HG03064 (cell line): ENCODE measurements at regions not wholly inside any gene's neighbourhood (a gene's known extent, or its start where the extent isn't known, plus 50 kb on each side); places are given as distances from the start of the nearest gene placed in this dataset.
"Not testable (repeated sequence)": the region's sequence is repeated elsewhere in the genome, so short reads cannot be mapped to it uniquely, and the experiment has no call there.

Experiments used
- ATAC-seq: cut with Tn5 transposase; IDR thresholded peaks from one replicate; pipeline ENCODE4 v1.9.1; 2021; ENCODE audit warnings: low read depth; ENCODE audit not compliant: unreplicated experiment

DNA sequence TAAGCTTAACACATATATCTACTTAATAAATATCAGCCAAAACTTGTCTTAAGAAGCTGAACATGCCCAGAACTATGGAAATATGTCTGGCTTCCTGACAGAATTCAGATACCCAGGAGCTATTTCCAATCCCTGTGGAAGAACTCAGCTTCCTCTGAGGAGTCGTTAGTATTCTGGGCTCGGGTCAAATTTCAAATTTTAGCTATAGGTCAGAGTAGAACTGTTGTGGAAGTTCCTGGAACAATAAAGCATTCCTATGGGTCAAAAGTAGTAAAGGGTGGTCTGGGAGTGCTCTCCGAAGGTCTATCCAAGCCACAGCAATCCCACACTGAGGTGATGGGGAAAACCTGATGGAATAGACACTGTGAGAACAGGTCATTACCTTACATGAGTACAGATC lies 342.7 kb upstream of the CHST9 start:
- no peak for ATAC-seq

DNA sequence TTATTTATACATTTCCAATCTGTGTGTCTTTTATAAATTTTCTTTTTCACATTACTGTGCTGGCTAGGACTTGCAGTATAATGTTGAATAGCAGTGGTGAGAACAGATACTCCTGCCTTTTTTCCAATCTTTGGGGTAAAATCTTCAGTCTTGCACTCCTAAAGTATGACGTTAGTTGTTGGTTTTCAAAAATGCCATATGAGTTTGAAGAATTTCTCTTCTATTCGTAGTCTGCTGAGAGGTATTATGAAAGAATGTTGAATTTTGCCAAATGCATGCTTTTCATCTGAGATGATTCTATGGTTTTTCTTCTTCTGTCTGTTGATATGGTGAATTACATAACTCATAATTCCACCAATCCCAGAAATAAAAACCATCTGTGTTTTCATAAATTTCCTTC lies 335.3 kb upstream of the CHST9 start:
- ATAC-seq: no peak

DNA sequence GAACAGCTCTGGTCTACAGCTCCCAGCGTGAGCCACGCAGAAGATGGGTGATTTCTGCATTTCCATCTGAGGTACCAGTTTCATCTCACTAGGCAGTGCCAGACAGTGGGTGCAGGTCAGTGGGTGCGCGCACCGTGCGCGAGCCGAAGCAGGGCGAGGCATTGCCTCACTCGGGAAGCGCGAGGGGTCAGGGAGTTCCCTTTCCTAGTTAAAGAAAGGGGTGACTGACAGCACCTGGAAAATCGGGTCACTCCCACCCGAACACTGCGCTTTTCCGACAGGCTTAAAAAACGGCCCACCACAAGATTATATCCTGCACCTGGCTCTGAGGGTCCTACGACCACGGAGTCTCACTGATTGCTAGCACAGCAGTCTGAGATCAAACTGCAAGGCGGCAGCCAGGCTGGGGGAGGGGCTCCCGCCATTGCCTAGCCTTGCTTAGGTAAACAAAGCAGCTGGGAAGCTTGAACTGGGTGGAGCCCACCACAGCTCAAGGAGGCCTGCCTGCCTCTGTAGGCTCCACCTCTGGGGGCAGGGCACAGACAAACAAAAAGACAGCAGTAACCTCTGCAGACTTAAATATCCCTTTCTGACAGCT lies 325.0 kb upstream of the CHST9 start:
- not testable (repeated sequence) for ATAC-seq

DNA sequence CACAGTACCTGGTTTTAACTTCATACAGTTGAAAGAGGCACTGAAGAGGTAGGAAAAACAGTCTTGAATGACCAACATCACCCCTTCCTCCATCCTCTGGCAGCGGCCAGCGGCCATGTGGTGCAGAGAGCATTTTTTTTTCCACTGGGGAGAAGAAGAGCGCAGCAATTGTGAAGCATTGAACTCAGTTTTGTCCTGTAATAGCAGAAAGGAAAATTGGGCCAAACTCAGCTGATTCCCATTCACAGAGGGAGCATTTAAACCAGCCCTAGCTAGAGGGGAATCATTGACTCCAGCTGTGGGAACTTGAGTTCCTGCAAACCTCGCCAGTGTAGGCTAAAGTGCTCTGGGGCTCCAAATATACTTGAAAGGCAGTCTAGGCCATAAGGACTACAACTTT lies 316.6 kb upstream of the CHST9 start:
- ATAC-seq: no peak

DNA sequence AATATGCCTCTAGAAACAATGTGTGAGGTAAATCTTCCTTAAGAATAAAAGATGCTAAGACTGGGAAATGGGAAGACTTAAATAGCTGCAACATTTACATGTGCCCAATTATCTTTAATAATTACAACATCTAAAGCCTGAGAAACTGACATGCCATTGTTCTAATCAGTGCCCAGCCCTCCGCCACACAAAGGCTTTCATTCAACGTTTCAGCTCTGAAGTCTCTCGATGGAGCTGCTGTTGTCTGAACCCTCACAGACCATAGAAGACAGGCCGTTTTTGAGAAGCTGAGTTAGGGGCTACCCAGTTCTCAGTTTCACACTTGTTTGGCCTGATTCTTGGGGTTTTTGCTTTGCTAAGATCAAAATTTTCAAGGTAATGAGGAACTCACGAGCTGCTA lies 315.4 kb upstream of the CHST9 start:
- no peak for ATAC-seq

DNA sequence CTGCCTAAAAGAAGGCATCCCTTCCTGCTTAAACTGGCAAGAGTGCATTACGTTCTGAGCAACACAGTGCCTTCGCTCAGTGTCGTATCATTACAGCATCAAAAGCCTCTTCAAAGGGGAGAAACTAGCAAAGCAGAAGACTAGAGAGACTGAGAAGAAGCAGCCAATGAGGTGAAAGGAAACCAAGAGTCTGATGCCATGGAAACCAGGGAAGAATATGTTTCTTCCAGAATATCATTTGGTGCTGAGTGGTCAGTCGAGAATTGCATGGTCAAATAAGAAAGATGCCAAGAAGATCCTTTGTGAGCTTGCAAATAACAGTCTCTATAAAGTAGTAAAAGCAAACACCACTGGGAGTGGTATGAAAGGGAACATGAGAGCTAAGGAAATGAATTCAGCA lies 312.1 kb upstream of the CHST9 start:
- ATAC-seq: no peak

DNA sequence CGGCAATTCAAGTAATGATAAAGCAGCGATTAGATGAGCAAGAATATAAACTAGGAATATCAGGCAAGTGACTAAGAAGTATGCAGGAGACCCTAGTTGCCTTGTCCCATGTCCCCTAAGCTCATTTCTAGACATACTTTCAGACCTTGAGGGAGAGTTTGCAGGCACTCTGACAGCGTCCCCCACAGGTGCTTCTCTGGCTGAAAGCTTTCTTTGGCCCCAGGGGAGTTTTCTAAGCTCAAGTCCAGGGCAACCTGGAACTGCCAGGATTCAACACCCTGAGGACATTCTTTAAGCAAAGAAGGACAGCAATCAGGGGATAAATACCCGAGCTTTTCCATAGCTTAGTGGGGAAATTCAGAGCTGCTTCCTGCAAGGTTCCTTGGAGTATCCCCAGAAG lies 308.1 kb upstream of the CHST9 start:
- ATAC-seq: no peak

DNA sequence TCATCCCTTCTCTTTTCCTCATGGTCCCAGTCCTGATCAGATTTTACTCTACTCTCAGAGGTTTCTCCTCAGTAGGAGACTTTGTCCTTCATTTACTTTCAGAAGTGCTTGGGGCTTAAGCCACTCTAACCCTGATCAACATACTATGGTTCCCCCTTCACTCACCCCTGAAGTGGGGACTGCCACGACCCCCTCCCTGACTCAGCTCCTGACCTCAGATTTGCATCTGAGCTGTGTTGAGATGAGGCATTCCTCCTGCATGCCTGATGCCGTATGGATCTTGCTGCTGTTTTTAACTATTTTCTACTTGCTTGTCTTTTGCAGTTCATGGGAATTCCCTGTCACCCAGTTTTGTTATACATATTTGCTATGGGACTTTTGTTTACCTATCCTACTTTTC lies 306.7 kb upstream of the CHST9 start:
- ATAC-seq: no peak

DNA sequence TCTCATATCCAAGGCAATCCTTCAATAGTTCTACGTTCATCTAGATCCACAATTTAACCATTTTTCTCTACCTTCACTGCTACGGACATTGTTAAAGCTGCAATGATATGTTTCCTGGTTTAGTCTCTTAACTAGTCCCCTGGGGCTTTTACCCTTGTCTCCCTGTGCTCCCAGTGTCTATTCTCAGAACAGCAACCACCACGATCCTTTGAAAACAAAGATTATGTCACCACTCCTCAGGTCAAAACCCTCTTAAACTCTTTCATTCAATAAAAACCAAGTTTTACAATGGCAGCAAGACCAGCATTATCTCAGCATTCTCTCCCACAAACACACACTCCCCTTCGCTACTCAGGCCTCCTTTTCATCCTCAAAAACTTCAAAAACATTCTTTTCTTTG lies 298.2 kb upstream of the CHST9 start:
- no peak for ATAC-seq

DNA sequence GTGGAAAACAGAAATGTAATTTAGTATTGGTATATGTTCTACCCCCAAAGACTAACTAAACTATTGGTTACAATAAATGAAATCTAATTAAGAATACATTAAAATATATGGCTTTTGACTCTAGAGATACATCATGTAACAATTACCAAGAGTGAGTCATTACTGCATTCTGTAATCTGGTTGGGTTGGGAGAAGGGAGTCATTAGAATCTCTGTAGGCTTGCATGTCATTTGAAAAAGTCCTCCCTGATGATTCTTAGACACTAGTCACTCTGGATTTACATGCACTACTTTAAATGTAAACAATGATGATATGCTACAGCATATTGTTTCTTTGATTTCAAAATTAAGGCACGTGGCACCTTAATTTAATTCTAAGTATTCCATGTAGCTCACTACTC lies 293.4 kb upstream of the CHST9 start:
- ATAC-seq: no peak

DNA sequence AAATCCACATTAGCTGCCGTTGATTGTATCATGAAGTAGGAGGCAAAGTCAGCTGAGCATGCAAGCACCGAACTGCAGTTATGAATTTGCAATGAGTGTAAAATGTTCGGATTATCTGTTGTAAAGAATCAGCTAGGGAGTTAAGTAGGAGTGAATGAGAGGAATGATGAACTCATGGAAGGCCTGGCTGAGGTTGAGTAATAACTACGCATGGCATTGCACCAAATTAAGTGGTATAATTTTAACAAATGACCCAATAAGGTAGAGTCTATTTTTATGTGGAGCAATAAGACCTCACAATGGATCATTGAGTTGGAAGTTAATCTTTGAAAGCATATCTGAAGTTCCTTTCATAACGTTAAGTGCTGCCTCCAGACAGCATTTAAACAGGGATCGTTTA lies 288.2 kb upstream of the CHST9 start:
- ATAC-seq: no peak

DNA sequence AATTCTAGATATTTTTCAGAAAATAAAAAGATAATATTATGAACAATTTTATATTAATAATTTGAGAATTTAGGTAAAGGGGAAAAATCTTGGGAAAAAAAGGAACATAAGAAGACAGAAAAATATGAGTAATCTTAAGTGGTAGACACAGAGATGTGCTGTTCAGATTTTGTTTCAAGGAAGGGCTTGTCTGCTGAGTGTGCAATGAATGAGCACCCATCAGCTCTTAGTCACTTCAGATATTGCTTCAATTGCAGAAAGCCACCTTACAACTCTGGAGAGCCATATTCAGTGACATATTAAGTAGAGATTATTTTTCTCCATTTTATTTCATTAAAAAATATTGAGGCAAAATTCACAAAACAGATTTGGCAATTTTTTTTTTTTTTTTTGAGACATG lies 282.0 kb upstream of the CHST9 start:
- no peak for ATAC-seq

DNA sequence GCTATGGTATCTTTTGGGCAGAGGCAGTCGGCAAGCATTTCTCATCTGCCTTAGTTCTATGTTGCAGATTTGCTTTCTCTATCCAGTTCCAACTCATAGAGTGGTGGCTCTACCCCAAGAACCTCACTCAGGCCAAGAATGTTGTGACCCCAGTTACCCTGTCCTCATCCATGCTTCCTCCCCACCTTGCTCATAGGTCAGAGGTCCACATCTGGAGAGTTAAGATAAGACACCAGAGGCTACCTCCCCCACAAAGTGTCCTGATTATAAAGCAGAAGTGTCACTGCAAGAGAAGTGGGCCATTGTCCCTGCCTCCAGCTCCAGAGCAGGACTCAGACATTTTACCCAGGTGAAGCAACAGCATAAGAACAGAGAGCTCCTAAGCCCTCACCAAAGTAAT lies 276.8 kb upstream of the CHST9 start:
- no peak for ATAC-seq

DNA sequence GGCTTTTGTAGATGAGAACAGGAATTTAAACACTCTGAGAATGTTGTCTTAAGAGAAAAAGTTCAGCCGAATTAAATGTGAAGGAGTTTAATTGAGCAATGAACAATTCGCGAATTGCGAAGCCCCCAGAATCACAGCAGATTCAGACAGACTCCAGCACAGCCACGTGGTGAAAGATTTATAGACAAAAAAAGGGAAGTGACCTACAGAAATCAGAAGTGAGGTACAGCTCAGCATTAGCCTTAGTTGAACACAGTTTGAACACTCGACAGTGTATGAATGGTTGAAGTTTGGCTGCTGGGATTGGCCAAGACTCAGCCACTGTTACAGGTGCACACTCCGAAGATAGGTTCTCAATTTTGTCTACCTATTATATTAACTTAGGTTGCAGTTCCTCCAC lies 264.0 kb upstream of the CHST9 start:
- no peak for ATAC-seq

DNA sequence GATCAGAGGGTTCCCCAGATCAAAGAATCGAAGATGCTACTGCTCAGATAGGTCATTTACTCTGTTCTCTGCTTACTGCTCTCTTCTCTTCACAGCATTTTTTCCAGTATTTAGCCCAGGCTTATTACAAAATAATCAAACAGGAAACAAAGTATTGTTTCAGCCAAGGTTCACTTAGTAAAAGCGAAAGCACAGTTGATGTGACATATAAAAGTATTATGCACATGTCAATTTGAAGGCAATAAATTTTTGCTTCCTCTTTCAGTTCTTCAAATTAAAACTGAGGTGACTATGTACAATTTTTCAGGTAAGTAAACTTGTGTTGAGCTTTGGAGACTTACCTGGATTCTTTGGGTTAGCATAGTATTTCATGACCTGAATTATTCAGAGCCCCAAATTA lies 262.8 kb upstream of the CHST9 start:
- no peak for ATAC-seq

DNA sequence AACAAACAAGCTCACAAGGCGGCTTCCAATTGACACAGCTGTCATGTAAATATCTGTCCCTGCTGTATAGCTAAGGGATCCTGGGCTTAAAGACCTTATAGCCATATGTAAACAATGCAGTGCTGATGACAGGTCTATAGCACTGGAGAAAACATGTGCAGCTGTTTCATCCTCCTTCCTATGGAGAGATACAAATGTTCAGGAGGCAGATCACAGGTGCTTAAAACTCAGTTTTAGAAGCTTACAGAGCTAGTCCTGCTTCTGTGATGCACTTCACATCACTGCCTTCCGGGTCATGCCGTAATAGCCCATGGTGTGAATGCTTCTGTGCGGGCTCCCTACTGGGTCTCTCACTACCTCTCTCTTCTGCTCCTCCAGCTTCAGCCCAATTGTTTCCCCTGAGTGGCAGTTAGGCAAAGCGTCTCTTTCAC lies 262.4 kb upstream of the CHST9 start:
- ATAC-seq: no peak

DNA sequence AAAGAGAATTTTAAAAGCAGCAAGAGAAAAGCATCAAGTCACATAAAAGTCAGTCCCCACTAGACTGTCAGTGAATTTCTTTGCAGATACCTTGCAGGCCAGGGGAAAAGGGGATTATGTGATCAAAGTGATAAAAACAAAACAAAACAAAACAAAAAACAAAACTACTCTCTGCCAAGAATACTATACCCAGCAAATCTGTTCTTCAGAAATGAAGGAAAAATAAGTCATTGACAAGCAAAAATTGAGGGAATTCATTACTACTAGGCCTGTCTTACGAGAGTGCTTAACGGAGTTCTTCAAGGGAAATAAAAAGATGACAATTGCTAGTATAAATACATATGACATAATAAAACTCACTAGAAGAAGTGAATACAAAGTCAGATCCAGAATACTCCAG lies 245.5 kb upstream of the CHST9 start:
- no peak for ATAC-seq

DNA sequence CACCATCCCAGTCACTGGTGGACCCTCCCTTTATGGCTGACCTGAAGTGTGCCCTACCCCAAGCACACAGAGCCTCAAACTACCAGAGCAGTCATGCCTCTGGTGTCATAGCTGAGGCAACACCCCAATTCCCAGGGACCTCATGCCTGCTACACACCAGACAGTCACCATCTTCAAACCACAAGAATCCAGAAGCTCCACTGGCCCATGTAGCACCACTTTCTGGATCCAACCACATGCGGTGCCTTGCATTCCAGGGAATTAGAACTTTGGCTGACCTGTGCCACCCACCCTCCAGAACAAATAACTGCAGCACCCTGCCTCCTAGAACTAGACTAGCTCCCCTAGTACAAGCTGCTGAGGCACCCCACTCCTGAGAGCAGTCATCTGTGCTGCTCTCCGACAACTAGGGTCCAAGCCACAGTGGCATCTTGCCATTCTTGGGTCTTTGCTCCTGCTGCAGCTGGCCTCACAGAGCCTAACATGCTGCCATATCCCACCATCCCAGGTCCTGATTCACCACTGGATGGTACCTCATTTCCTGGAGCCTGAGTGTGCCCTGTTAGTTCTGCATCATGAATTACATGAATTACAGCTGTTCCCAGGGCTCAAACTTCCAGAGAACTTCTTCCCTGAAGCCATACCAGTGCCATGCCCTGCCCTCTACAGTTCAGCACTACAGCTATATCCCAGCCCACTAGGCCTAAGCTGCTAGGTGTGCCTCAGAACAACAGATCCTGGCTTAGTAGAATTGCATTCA lies 243.8 kb upstream of the CHST9 start:
- no peak for ATAC-seq

DNA sequence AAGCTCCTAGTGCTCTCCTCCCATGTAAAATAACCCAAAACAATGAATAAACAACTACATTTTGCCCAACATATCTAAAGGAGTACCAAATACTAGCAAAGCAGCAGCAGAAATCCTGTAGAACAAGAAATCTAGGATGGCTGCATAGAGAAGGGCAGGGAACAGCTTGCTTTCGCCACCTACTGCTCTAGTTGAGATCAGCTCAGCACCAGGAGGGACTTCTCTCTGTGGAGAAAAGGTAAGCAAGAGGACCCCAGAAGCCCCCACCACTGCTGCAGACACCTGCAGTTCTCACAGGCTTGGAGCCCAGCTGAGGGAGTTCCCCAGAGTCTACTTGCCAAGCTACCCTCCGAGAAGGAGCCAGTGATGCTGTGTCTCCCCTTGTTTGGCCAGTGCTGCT lies 243.0 kb upstream of the CHST9 start:
- ATAC-seq: no peak

DNA sequence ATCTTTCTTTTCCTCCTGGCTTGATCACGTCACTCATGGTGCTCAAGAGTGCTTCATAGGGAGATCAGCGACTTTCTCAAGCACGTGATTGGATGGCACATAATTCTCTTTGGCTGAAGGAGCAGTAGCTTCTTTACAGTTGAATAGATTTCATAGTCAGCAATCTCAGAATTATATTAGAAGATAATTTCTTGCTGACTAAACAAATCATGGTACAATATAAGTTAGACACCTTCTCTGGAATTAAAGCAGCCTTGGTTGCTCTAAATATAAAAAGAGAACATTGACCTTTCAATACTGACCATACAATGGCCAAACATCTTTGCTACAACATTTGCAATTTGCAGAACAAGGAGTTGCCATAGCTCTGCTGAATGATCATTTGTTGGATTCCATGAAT lies 238.5 kb upstream of the CHST9 start:
- no peak for ATAC-seq

DNA sequence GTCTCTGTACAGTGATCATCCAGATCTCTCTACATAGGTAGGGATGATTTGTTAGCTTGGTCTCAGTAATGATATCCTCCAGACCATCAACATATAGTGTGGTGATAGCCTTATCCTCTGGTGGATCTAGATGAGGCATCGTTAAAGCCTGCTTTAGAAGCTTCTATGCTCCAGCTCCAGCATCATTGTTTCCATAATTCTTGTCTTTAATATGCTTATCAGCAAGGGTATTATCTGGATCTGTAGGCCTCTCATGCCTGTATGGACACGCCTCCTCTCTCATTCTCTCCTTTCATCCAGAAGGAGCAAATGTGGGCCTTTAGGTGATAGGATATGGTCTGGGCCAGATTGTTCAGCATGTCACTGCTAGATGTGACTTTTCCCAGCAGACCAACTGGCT lies 234.5 kb upstream of the CHST9 start:
- no peak for ATAC-seq

DNA sequence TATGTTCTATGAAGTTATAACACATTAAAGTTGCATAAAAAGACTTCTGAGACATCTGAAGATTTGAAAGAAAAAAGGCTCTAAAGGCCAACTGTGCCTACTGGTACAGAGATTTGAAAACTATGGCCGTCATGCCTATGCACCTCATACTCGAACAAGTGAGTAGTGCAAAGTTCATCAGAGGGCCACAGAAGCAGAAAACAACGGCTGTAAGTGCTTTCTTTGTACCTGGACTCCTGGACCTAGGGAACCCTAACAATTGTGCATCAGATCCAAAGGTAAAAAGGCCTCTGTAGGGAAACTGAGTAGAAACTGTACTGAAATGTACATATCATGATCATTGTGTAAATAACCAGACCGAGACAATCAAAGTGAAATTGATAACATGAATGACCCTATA lies 230.4 kb upstream of the CHST9 start:
- ATAC-seq: no peak

DNA sequence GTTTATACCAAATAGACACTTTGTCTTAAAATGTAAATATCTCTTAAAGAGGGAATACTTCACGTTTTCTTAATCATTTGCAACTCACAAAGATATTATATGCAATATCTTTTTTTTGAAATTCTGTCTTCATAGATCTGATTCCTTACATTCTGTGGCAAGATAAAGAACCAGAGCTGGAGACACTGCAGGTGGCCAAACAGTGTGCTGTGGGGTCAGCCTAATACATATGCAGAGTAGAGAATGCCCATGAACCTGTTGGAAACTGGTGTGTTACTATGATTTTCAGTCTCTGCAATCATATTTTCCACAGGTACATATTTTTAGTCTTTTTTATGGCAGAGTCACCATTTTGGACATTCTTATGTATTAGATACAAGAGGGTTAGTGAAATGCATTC lies 229.6 kb upstream of the CHST9 start:
- no peak for ATAC-seq
